ENCODE measurements at regions not wholly inside any gene's neighbourhood (a gene's known extent, or its start where the extent isn't known, plus 50 kb on each side); places are given as distances from the start of the nearest gene placed in this dataset.
A peak's percentile ranks its signal among the peaks of the same experiment; 100 is the strongest.

DNA sequence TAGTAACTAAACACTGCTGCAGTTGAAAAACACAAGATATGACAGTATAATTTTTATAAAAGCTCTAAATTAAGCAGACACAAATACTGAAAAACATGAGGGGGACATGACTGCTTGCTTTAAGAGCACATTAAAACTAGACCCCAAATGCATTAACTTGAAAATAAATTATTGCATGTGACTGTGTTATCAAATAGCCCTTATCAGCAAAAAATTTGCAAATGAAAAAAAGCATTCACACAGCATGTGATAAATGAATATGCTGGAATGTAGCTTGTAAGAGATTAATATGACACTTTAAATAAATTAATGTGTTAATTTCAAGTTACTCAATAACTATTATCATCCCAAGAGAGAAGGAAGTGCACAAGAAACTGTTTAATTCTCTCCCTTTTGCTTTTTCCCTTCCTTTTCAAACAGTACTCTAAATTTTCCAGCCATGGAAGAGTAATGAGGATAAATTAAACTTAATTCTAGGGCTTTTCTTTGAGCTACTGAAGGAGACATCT, 1422.1 kb upstream of the FLRT2 start:
- H3K36me3 ChIP-seq (ENCODE audit: control insufficient read depth, insufficient read depth, low read length), result no peaks in the 10 kb centered on the region
- DNase-seq (ENCODE audit: low read depth in 4 of 6, low spot score in 6 of 6), result no peak
- no peaks in the 10 kb centered on the region for H3K4me1 ChIP-seq (ENCODE audit: control insufficient read depth, insufficient read depth, low read length)
- H3K9me3 ChIP-seq (ENCODE audit: control insufficient read depth, insufficient read depth, low read length), result no peaks in the 10 kb centered on the region
- no peaks in the 10 kb centered on the region for H3K27me3 ChIP-seq (ENCODE audit: control insufficient read depth, insufficient read depth, low read length)
- H3K4me3 ChIP-seq (ENCODE audit: low read depth, low read length), result no peak overlapping the region
- no peak overlapping the region for H3K27ac ChIP-seq (ENCODE audit: low read depth, low read length)

DNA sequence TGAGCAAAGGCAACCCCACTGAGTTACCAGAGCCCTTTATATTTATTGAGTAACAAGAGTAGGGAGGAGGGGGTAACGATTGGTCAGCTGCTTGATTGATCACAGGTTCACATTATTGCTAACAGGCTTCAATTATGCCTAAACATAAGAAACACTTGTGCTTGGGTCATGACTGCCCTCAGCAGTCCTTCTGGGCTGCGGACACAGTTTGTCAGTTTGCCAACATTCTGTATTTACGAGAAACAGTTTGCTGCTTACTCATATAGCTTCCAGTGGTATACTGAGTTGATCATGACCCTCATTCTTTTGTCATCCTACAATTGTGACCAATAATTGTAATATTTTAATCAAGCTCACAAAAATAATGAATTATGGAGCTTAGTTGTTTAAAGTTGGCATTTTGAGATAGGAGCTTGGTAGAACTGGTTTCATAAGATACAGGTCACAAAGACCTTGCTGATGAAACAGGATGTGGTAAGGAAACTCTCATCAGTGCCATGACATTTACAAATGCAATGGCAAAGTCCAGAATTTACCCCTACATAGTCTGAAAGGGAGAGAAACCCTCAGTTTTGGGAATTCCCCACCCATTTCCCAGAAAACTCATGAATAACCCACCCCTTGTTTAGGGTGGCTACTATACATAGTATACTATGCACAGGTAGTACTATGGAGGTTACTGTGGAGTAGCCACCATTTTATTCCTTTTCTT, 1421.0 kb upstream of the FLRT2 start:
- Histone ChIP-seq H3K4me3 (ENCODE audit: low read depth, low read length) (no peak overlapping the region), H3K9me3 (ENCODE audit: control insufficient read depth, insufficient read depth, low read length) (no peaks in the 10 kb centered on the region), H3K4me1 (ENCODE audit: control insufficient read depth, insufficient read depth, low read length) (no peaks in the 10 kb centered on the region), H3K27ac (ENCODE audit: low read depth, low read length) (no peak overlapping the region), H3K36me3 (ENCODE audit: control insufficient read depth, insufficient read depth, low read length) (no peaks in the 10 kb centered on the region), H3K27me3 (ENCODE audit: control insufficient read depth, insufficient read depth, low read length) (no peaks in the 10 kb centered on the region)
- DNase-seq (ENCODE audit: low read depth in 4 of 6, low spot score in 6 of 6), result no peak
- no CpG with 5 or more reads among the region's 3 CpGs for WGBS (ENCODE audit: insufficient coverage)

DNA sequence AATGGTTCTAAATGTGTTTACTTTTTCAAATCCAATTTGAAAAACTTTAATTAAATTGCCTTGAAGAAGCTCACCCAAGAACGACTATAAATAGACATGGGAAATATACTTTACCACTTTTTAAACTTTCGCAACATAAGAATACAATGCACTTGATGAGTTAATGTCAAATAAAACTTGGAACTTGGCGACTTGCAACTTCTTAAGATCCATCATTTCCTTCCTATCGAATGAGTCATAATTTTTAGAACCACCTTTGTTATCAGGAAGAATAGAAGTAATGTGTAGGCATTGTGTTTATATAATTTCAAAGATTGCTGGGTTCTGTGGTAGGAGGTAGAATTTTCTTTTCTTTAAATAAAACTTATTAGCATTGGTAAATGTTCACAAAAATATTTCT, 1417.4 kb upstream of the FLRT2 start:
- DNase-seq (ENCODE audit: low read depth in 4 of 6, low spot score in 6 of 6), result no peak
- Histone ChIP-seq H3K4me1 (ENCODE audit: control insufficient read depth, insufficient read depth, low read length) (no peaks in the 10 kb centered on the region), H3K27ac (ENCODE audit: low read depth, low read length) (no peak overlapping the region), H3K9me3 (ENCODE audit: control insufficient read depth, insufficient read depth, low read length) (no peaks in the 10 kb centered on the region), H3K27me3 (ENCODE audit: control insufficient read depth, insufficient read depth, low read length) (no peaks in the 10 kb centered on the region), H3K36me3 (ENCODE audit: control insufficient read depth, insufficient read depth, low read length) (no peaks in the 10 kb centered on the region), H3K4me3 (ENCODE audit: low read depth, low read length) (no peak overlapping the region)
- WGBS (ENCODE audit: insufficient coverage), result no CpG with 5 or more reads among the region's 4 CpGs

DNA sequence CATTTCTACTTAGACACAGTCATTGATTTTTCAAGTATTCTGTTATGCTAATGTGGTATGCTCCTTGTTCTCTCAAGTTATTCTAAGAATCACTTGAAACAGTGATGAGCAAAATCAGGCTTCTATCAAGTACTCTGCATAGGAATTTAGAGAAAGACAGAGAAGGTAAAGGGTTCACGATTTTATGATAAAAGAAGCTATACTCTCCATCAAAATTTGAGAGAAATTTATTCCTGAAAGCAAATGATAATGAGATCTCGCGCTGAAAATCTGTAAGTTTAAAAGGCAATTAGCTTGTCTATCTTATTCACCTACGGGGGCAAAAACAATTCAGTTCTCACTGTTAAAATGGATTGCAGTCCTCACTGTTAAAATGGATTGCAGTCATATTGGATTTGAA, 1404.3 kb upstream of the FLRT2 start:
- no CpG with 5 or more reads among the region's 4 CpGs for WGBS (ENCODE audit: insufficient coverage)
- H3K4me1 ChIP-seq (ENCODE audit: control insufficient read depth, insufficient read depth, low read length), result no peaks in the 10 kb centered on the region
- no peak overlapping the region for H3K27ac ChIP-seq (ENCODE audit: low read depth, low read length)
- peak in 1 of 6 donors; percentile 61 for DNase-seq (ENCODE audit: low read depth in 4 of 6, low spot score in 6 of 6)
- no peaks in the 10 kb centered on the region for H3K36me3 ChIP-seq (ENCODE audit: control insufficient read depth, insufficient read depth, low read length)
- H3K27me3 ChIP-seq (ENCODE audit: control insufficient read depth, insufficient read depth, low read length), result no peaks in the 10 kb centered on the region
- H3K9me3 ChIP-seq (ENCODE audit: control insufficient read depth, insufficient read depth, low read length), result no peaks in the 10 kb centered on the region
- H3K4me3 ChIP-seq (ENCODE audit: low read depth, low read length), result no peak overlapping the region

DNA sequence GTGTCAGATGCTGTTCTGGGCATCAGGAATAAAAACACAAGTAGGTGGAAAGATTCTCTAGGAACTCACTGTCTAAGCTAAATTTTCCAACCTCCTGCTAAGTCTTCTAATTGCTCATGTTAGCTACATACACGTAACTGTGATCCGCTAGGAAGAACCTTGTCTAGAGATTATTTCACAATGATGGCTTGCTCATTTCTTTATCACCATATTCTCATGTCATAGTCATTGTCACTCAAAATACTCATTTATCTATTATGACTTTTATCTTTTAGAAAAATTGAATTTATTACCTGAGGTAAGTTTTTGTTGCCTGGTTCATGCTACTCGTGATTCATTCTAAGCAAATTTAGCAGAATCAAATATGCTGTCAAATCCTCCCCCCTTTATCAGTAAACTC, 1402.4 kb upstream of the FLRT2 start:
- H3K4me3 ChIP-seq (ENCODE audit: low read depth, low read length), result no peak overlapping the region
- 100% methylated on average over 1 of the region's 3 CpGs for WGBS (ENCODE audit: insufficient coverage)
- no peaks in the 10 kb centered on the region for H3K36me3 ChIP-seq (ENCODE audit: control insufficient read depth, insufficient read depth, low read length)

DNA sequence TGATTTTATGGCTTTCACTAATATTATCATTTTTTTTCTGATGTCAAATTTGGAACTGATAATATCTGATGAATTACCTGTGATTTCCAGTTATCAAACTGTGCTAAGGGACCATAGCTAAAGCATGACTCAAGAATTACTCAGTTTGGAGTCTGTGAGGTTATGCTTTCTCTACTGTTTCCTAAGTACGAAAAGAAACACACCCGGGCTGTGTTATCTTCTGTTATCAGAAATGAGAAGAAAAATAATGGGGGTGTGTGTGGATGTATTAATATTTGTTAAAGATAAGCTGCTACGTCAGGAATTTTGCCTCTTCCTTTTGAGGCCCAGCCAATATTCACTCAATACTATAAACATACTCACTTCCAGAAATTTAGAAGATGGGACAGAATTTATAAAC, 1401.9 kb upstream of the FLRT2 start:
- no CpG with 5 or more reads among the region's 3 CpGs for WGBS (ENCODE audit: insufficient coverage)
- DNase-seq (ENCODE audit: low read depth in 4 of 6, low spot score in 6 of 6), result no peak
- H3K4me1 ChIP-seq (ENCODE audit: control insufficient read depth, insufficient read depth, low read length), result no peaks in the 10 kb centered on the region
- H3K9me3 ChIP-seq (ENCODE audit: control insufficient read depth, insufficient read depth, low read length), result no peaks in the 10 kb centered on the region
- H3K27ac ChIP-seq (ENCODE audit: low read depth, low read length), result no peak overlapping the region
- no peak overlapping the region for H3K4me3 ChIP-seq (ENCODE audit: low read depth, low read length)
- H3K36me3 ChIP-seq (ENCODE audit: control insufficient read depth, insufficient read depth, low read length), result no peaks in the 10 kb centered on the region
- no peaks in the 10 kb centered on the region for H3K27me3 ChIP-seq (ENCODE audit: control insufficient read depth, insufficient read depth, low read length)

More for the DNA sequence above, 1402.4 kb upstream of the FLRT2 start:
- Histone ChIP-seq H3K9me3 (ENCODE audit: control insufficient read depth, insufficient read depth, low read length) (no peaks in the 10 kb centered on the region), H3K4me1 (ENCODE audit: control insufficient read depth, insufficient read depth, low read length) (no peaks in the 10 kb centered on the region), H3K27me3 (ENCODE audit: control insufficient read depth, insufficient read depth, low read length) (no peaks in the 10 kb centered on the region), H3K27ac (ENCODE audit: low read depth, low read length) (no peak overlapping the region)
- DNase-seq (ENCODE audit: low read depth in 4 of 6, low spot score in 6 of 6), result no peak

DNA sequence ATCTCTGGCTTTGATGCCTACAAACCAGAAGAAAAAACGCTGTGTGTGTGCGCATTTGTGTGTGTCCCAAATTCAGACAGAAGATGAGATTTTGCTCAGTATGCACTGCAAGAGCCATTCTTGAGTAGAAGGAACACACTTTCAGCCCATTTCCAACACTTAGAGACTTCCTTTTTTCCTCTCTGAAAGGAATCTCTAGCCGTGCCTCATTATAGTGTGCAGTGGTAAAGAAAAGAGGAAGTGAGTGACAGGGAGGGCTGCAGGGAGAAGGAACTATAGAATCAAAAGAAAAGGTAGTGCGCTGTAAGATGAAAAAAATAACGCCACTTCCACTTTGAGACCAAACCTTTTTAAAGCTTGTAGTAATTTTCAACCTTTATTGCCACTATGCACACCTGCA, 1400.9 kb upstream of the FLRT2 start:
- Histone ChIP-seq H3K36me3 (ENCODE audit: control insufficient read depth, insufficient read depth, low read length) (no peaks in the 10 kb centered on the region), H3K4me3 (ENCODE audit: low read depth, low read length) (no peak overlapping the region), H3K27me3 (ENCODE audit: control insufficient read depth, insufficient read depth, low read length) (no peaks in the 10 kb centered on the region), H3K4me1 (ENCODE audit: control insufficient read depth, insufficient read depth, low read length) (no peaks in the 10 kb centered on the region), H3K27ac (ENCODE audit: low read depth, low read length) (no peak overlapping the region), H3K9me3 (ENCODE audit: control insufficient read depth, insufficient read depth, low read length) (no peaks in the 10 kb centered on the region)
- WGBS (ENCODE audit: insufficient coverage), result no CpG with 5 or more reads among the region's 5 CpGs
- peak in 1 of 6 donors; percentile 29 for DNase-seq (ENCODE audit: low read depth in 4 of 6, low spot score in 6 of 6)

DNA sequence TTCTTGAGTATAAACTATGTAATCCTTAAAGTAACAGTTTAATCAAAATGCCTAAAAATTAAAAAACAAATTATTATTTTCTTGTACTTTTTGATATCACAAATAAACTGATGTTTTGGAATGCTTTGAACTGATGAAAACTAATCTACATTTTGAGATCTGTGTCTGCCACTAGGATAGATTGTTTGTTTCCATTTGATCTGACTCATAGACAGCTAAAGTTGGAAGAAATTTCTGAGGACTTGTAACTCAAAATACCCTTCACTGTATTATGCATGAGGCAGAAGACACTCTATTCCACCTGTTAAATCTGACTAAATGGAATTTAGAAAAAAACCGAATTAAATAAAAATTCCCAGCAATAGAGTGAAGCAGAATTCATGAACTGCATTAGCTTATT, 1400.0 kb upstream of the FLRT2 start:
- Histone ChIP-seq H3K4me3 (ENCODE audit: low read depth, low read length) (no peak overlapping the region), H3K27me3 (ENCODE audit: control insufficient read depth, insufficient read depth, low read length) (no peaks in the 10 kb centered on the region), H3K4me1 (ENCODE audit: control insufficient read depth, insufficient read depth, low read length) (no peaks in the 10 kb centered on the region), H3K36me3 (ENCODE audit: control insufficient read depth, insufficient read depth, low read length) (no peaks in the 10 kb centered on the region), H3K9me3 (ENCODE audit: control insufficient read depth, insufficient read depth, low read length) (no peaks in the 10 kb centered on the region), H3K27ac (ENCODE audit: low read depth, low read length) (no peak overlapping the region)
- WGBS (ENCODE audit: insufficient coverage), result no CpG with 5 or more reads among the region's 1 CpG
- no peak for DNase-seq (ENCODE audit: low read depth in 4 of 6, low spot score in 6 of 6)

DNA sequence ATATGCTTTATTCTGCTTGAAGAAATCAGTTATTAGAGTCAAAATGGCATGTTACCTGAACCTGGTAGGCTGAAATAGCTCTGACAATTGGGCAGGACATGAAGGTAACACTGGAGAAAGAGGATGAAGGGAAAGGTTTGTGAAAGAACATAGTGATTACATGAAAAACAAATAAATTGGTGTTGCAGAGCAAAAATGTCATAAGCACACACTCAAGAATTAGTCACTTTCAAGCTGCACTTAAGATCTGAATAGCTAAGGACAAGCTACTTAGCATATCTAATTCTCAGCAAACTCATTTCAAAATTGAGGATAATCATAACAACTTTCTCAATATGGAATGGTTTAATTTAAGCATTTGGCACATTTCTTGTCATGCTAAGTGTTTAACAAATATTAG, 1398.0 kb upstream of the FLRT2 start:
- no peak overlapping the region for H3K4me3 ChIP-seq (ENCODE audit: low read depth, low read length)
- no peaks in the 10 kb centered on the region for H3K9me3 ChIP-seq (ENCODE audit: control insufficient read depth, insufficient read depth, low read length)
- no peak overlapping the region for H3K27ac ChIP-seq (ENCODE audit: low read depth, low read length)
- no peaks in the 10 kb centered on the region for H3K4me1 ChIP-seq (ENCODE audit: control insufficient read depth, insufficient read depth, low read length)
- no peaks in the 10 kb centered on the region for H3K27me3 ChIP-seq (ENCODE audit: control insufficient read depth, insufficient read depth, low read length)
- no peaks in the 10 kb centered on the region for H3K36me3 ChIP-seq (ENCODE audit: control insufficient read depth, insufficient read depth, low read length)
- DNase-seq (ENCODE audit: low read depth in 4 of 6, low spot score in 6 of 6), result no peak

DNA sequence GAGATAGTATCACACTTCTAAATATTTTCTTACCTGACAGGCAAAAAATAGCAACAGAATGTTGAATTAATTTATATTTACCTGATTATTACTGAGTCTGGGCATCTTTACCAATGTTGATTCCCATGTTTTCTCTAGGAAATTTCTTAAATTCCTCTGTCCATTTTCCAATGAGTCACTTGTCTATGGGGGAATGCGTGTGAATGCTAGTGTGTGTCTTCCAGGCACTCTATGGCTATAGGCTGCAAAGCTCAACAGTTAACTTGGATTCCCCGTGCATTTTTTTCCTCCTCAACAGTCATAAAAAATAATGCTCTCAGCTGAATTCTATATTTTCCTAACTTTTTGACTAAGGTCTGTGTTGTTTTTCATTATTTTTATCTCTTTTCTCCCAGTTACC, 1385.8 kb upstream of the FLRT2 start:
- Histone ChIP-seq H3K36me3 (ENCODE audit: control insufficient read depth, insufficient read depth, low read length) (no peaks in the 10 kb centered on the region), H3K27me3 (ENCODE audit: control insufficient read depth, insufficient read depth, low read length) (no peaks in the 10 kb centered on the region), H3K9me3 (ENCODE audit: control insufficient read depth, insufficient read depth, low read length) (no peaks in the 10 kb centered on the region), H3K4me3 (ENCODE audit: low read depth, low read length) (no peak overlapping the region), H3K4me1 (ENCODE audit: control insufficient read depth, insufficient read depth, low read length) (no peaks in the 10 kb centered on the region), H3K27ac (ENCODE audit: low read depth, low read length) (no peak overlapping the region)
- WGBS (ENCODE audit: insufficient coverage), result no CpG with 5 or more reads among the region's 2 CpGs
- DNase-seq (ENCODE audit: low read depth in 4 of 6, low spot score in 6 of 6), result no peak
